Common myeloid progenitor, CD34-positive (primary cell): ENCODE measurements at regions not wholly inside any gene's neighbourhood (a gene's known extent, or its start where the extent isn't known, plus 50 kb on each side); places are given as distances from the start of the nearest gene placed in this dataset.
"Not testable (repeated sequence)": the region's sequence is repeated elsewhere in the genome, so short reads cannot be mapped to it uniquely, and the experiment has no call there.

Source experiments
- CTCF ChIA-PET: fragments of 350-600 bp; sonication (Branson Sonifier 250); formaldehyde crosslinking; loops from one replicate; lab custom pipeline; 2021; ENCODE audit warnings: antibody characterized with exemption; lab: Charles Lee
- POLR2A ChIA-PET: fragments of 350-600 bp; sonication (Branson Sonifier 250); formaldehyde crosslinking; loops from one replicate; lab custom pipeline; 2021; ENCODE audit warnings: antibody characterized with exemption; lab: Charles Lee
- DNase-seq, 3 donors: peaks; one replicate each; pipeline versions ENCODE4 v3.0.0 to v3.0.0-alpha.2; 2013
- H3K27ac ChIP-seq, 2 experiments: 1 replicate in 1 of 2; 2 replicates in 1 of 2; pipeline ENCODE4 v1.7.0; 2013; ENCODE audit warnings: inconsistent platforms in 2 of 2, low read length in 2 of 2, mild to moderate bottlenecking in 2 of 2, low read depth in 1 of 2, moderate library complexity in 1 of 2; ENCODE audit not compliant: severe bottlenecking in 2 of 2, insufficient read depth in 1 of 2, poor library complexity in 1 of 2
- H3K27me3 ChIP-seq, 5 experiments: replicated peaks in 2 of 5; 1 replicate in 3 of 5; 2 replicates in 2 of 5; pipeline versions ENCODE4 v1.6.1 to v1.7.0; 2013; ENCODE audit warnings: low read length in 4 of 5, mild to moderate bottlenecking in 2 of 5, moderate library complexity in 2 of 5, inconsistent platforms in 1 of 5; ENCODE audit not compliant: insufficient read depth in 5 of 5, control insufficient read depth in 4 of 5
- H3K36me3 ChIP-seq, 4 experiments: 1 replicate in 2 of 4; 2 replicates in 2 of 4; pipeline versions ENCODE4 v1.6.1 to v1.7.0; 2013; ENCODE audit warnings: low read length in 3 of 4, control low read depth in 1 of 4, mild to moderate bottlenecking in 1 of 4; ENCODE audit not compliant: control insufficient read depth in 4 of 4, insufficient read depth in 4 of 4
- H3K4me1 ChIP-seq, 4 experiments: 1 replicate in 3 of 4; 2 replicates in 1 of 4; pipeline versions ENCODE4 v1.6.1 to v1.7.1; 2013; ENCODE audit warnings: low read length in 3 of 4, mild to moderate bottlenecking in 3 of 4, control low read depth in 1 of 4, inconsistent platforms in 1 of 4, moderate library complexity in 1 of 4; ENCODE audit not compliant: control insufficient read depth in 4 of 4, insufficient read depth in 4 of 4; ENCODE audit errors: control extremely low read depth in 1 of 4
- H3K4me3 ChIP-seq, 7 experiments: 1 replicate in 4 of 7; 2 replicates in 3 of 7; pipeline versions ENCODE4 v1.5.1 to v1.7.0; 2013; ENCODE audit warnings: mild to moderate bottlenecking in 7 of 7, low read length in 6 of 7, moderate library complexity in 6 of 7, inconsistent platforms in 2 of 7, low read depth in 2 of 7, control low read depth in 1 of 7; ENCODE audit not compliant: insufficient read depth in 4 of 7, control insufficient read depth in 1 of 7; ENCODE audit errors: extremely low read depth in 1 of 7
- H3K9me3 ChIP-seq, 5 experiments: 1 replicate in 4 of 5; 2 replicates in 1 of 5; pipeline versions ENCODE4 v1.6.1 to v1.7.1; 2013; ENCODE audit warnings: low read length in 4 of 5, mild to moderate bottlenecking in 2 of 5, inconsistent platforms in 1 of 5, low read depth in 1 of 5, moderate library complexity in 1 of 5; ENCODE audit not compliant: control insufficient read depth in 4 of 5, insufficient read depth in 2 of 5; ENCODE audit errors: control extremely low read depth in 1 of 5
- WGBS: methylation state at CpG from one replicate; pipeline ENCODE4 v1.1.5; 2013; ENCODE audit not compliant: insufficient coverage; 5-methylcytosine and 5-hydroxymethylcytosine counted together

- ChIA-PET CTCF (interaction anchor here (2.0 kb wide), 1 partner anchor 10 kb away, joined by 7 read pairs; no protein-coding TSS in a partner anchor), POLR2A (no interaction called here)
- no peaks in the 10 kb centered on the region for H3K27me3 ChIP-seq
- no peaks in the 10 kb centered on the region for H3K36me3 ChIP-seq
- no peak overlapping the region for H3K27ac ChIP-seq
- H3K4me3 ChIP-seq, result no peak overlapping the region
- no peak for DNase-seq
- 95% methylated on average over 7 of the region's 8 CpGs for WGBS
- H3K9me3 ChIP-seq, result no peaks in the 10 kb centered on the region
- H3K4me1 ChIP-seq, result peaks cover 0 to 3% (median 0%) of the 10 kb centered on the region in 4 experiments
Observed at GRCh38 chr14:76699939-76700590, 61.2 kb upstream of the VASH1 start.

- no peak overlapping the region for H3K4me3 ChIP-seq
- peaks cover 0 to 3% (median 0%) of the 10 kb centered on the region in 4 experiments for H3K4me1 ChIP-seq
- H3K36me3 ChIP-seq, result no peaks in the 10 kb centered on the region
- H3K27ac ChIP-seq, result no peak overlapping the region
- WGBS, result 84% methylated on average over 3 of the region's 3 CpGs
- CTCF ChIA-PET, result interaction anchor here (0.6 to 0.7 kb wide), 2 partner anchors 30 to 84 kb away, joined by 3 read pairs; no protein-coding TSS in a partner anchor
- no peak for DNase-seq
- no peaks in the 10 kb centered on the region for H3K27me3 ChIP-seq
- POLR2A ChIA-PET, result no interaction called here
- no peaks in the 10 kb centered on the region for H3K9me3 ChIP-seq
Observed at GRCh38 chr14:76701436-76701835, 59.8 kb upstream of the VASH1 start.

GRCh38 chr14:76701981-76702380 lies 59.3 kb upstream of the VASH1 start:
- ChIA-PET CTCF (interaction anchor here (0.7 to 1.2 kb wide), 2 partner anchors 83 kb away, joined by 3 read pairs; no protein-coding TSS in a partner anchor), POLR2A (interaction anchor here (0.7 kb wide), 1 partner anchor 9 kb away, joined by 3 read pairs; no protein-coding TSS in a partner anchor)
- Histone ChIP-seq H3K4me3 (no peak overlapping the region), H3K36me3 (no peaks in the 10 kb centered on the region), H3K9me3 (no peaks in the 10 kb centered on the region), H3K4me1 (peaks cover 0 to 3% (median 0%) of the 10 kb centered on the region in 4 experiments), H3K27ac (no peak overlapping the region), H3K27me3 (no peaks in the 10 kb centered on the region)
- WGBS, result 100% methylated on average over 2 of the region's 3 CpGs
- no peak for DNase-seq

- H3K27me3 ChIP-seq, result no peaks in the 10 kb centered on the region
- CTCF ChIA-PET, result no interaction called here
- no peak for DNase-seq
- 96% methylated on average over 6 of the region's 6 CpGs for WGBS
- H3K36me3 ChIP-seq, result no peaks in the 10 kb centered on the region
- no peak overlapping the region for H3K27ac ChIP-seq
- H3K9me3 ChIP-seq, result no peaks in the 10 kb centered on the region
- no peaks in the 10 kb centered on the region for H3K4me1 ChIP-seq
- H3K4me3 ChIP-seq, result no peak overlapping the region
- POLR2A ChIA-PET, result no interaction called here
Observed at GRCh38 chr14:76705214-76705613, 56.1 kb upstream of the VASH1 start.

GRCh38 chr14:76706207-76706606 lies 55.1 kb upstream of the VASH1 start:
- H3K27me3 ChIP-seq, H3K4me3 ChIP-seq, POLR2A ChIA-PET, H3K27ac ChIP-seq, DNase-seq, H3K4me1 ChIP-seq, H3K9me3 ChIP-seq, H3K36me3 ChIP-seq: not testable (repeated sequence)
- WGBS, result 100% methylated on average over 2 of the region's 2 CpGs
- CTCF ChIA-PET, result interaction anchor here (1.2 to 18.2 kb wide), 5 partner anchors 9 to 364 kb away, joined by 3 to 520 read pairs (median 6); no protein-coding TSS in a partner anchor

GRCh38 chr14:76706811-76707210 lies 54.5 kb upstream of the VASH1 start:
- Histone ChIP-seq H3K9me3 (no peaks in the 10 kb centered on the region), H3K27me3 (no peaks in the 10 kb centered on the region), H3K36me3 (no peaks in the 10 kb centered on the region), H3K4me3 (no peak overlapping the region), H3K27ac (no peak overlapping the region), H3K4me1 (no peaks in the 10 kb centered on the region)
- 95% methylated on average over 24 of the region's 29 CpGs for WGBS
- ChIA-PET CTCF (interaction anchor here (1.2 to 18.2 kb wide), 6 partner anchors 10 to 363 kb away, joined by 3 to 520 read pairs (median 5); no protein-coding TSS in a partner anchor), POLR2A (no interaction called here)
- DNase-seq, result no peak

GRCh38 chr14:76708028-76708427 lies 53.2 kb upstream of the VASH1 start:
- no peaks in the 10 kb centered on the region for H3K9me3 ChIP-seq
- H3K27ac ChIP-seq, result no peak overlapping the region
- CTCF ChIA-PET, result interaction anchor here (1.0 to 18.2 kb wide), 8 partner anchors 11 to 138 kb away, joined by 3 to 520 read pairs (median 3); no protein-coding TSS in a partner anchor
- 95% methylated on average over 5 of the region's 6 CpGs for WGBS
- H3K27me3 ChIP-seq, result no peaks in the 10 kb centered on the region
- no peak overlapping the region for H3K4me3 ChIP-seq
- POLR2A ChIA-PET, result no interaction called here
- H3K36me3 ChIP-seq, result no peaks in the 10 kb centered on the region
- H3K4me1 ChIP-seq, result no peaks in the 10 kb centered on the region
- DNase-seq, result no peak
